ENCODE measurements at regions not wholly inside any gene's neighbourhood (a gene's known extent, or its start where the extent isn't known, plus 50 kb on each side); places are given as distances from the start of the nearest gene placed in this dataset.

DNA sequence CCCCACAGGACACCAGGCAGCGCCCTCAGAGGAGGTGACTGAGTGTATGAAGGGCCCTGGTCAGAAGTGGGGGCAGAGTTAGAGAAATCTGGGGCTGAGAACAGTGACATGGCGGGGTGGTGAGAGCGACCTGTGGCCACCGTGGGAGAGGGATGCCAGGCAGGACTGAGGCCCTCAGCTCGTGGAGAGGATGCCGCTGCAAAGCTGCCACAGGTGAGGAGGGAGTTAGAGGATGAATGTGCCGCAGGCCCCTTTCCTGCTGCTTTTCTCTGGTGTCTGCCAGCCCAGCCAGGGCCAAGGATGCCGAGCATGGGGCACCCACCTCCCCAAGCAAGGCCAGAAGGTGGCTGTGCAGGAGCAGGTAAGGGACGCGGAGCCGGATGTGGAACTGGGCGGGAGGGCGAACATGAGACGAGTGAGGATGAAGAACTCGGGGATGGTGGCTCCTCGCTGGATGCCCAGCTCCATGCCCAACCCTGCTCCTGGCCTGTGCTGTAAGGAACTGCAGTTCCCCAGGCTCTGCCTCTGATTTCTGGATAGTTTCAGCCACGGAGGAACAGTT lies 269.2 kb upstream of the HDAC4 start:
- no peaks in the 10 kb centered on the region for H3K27me3 ChIP-seq (ENCODE audit: control insufficient read depth, insufficient read depth, low read length)
- DNase-seq (ENCODE audit: low read depth in 4 of 6, low spot score in 6 of 6): no peak
- H3K4me1 ChIP-seq (ENCODE audit: control insufficient read depth, insufficient read depth, low read length): peaks cover 11% of the 10 kb centered on the region
- no peaks in the 10 kb centered on the region for H3K36me3 ChIP-seq (ENCODE audit: control insufficient read depth, insufficient read depth, low read length)
- H3K27ac ChIP-seq (ENCODE audit: low read depth, low read length): no peak overlapping the region
- H3K9me3 ChIP-seq (ENCODE audit: control insufficient read depth, insufficient read depth, low read length): no peaks in the 10 kb centered on the region
- WGBS (ENCODE audit: insufficient coverage): 98% methylated on average over 16 of the region's 17 CpGs
- H3K4me3 ChIP-seq (ENCODE audit: low read depth, low read length): no peak overlapping the region

- DNase-seq (ENCODE audit: low read depth in 4 of 6, low spot score in 6 of 6): no peak
- 75% methylated on average over 8 of the region's 9 CpGs for WGBS (ENCODE audit: insufficient coverage)
- H3K27me3 ChIP-seq (ENCODE audit: control insufficient read depth, insufficient read depth, low read length): no peaks in the 10 kb centered on the region
- no peaks in the 10 kb centered on the region for H3K9me3 ChIP-seq (ENCODE audit: control insufficient read depth, insufficient read depth, low read length)
- no peak overlapping the region for H3K27ac ChIP-seq (ENCODE audit: low read depth, low read length)
- no peak overlapping the region for H3K4me3 ChIP-seq (ENCODE audit: low read depth, low read length)
- H3K4me1 ChIP-seq (ENCODE audit: control insufficient read depth, insufficient read depth, low read length): peaks cover 11% of the 10 kb centered on the region
- no peaks in the 10 kb centered on the region for H3K36me3 ChIP-seq (ENCODE audit: control insufficient read depth, insufficient read depth, low read length)
These were observed 268.5 kb upstream of the HDAC4 start for GRCh38 chr2:239669181-239669898.

DNA sequence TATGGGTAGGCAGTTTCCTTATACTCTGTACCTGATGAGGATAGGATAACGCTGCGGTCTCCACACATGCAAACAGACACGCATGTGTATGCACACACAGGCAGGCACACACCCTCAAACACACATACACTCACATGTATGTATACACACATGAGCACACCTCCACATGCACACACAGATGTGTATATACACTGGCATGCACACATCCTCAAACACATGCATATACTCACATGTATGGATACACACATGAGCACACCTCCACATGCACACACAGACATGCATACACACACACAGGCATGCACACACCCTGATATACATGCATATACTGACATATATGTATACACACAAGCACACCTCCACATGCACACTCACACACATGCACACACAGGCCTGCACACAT lies 267.8 kb upstream of the HDAC4 start:
- H3K4me3 ChIP-seq (ENCODE audit: low read depth, low read length): no peak overlapping the region
- H3K4me1 ChIP-seq (ENCODE audit: control insufficient read depth, insufficient read depth, low read length): peaks cover 11% of the 10 kb centered on the region
- no CpG with 5 or more reads among the region's 3 CpGs for WGBS (ENCODE audit: insufficient coverage)
- H3K9me3 ChIP-seq (ENCODE audit: control insufficient read depth, insufficient read depth, low read length): no peaks in the 10 kb centered on the region
- no peak for DNase-seq (ENCODE audit: low read depth in 4 of 6, low spot score in 6 of 6)
- H3K36me3 ChIP-seq (ENCODE audit: control insufficient read depth, insufficient read depth, low read length): no peaks in the 10 kb centered on the region
- no peak overlapping the region for H3K27ac ChIP-seq (ENCODE audit: low read depth, low read length)
- H3K27me3 ChIP-seq (ENCODE audit: control insufficient read depth, insufficient read depth, low read length): no peaks in the 10 kb centered on the region

- Histone ChIP-seq H3K27ac (ENCODE audit: low read depth, low read length) (no peak overlapping the region), H3K4me3 (ENCODE audit: low read depth, low read length) (no peak overlapping the region), H3K9me3 (ENCODE audit: control insufficient read depth, insufficient read depth, low read length) (no peaks in the 10 kb centered on the region), H3K4me1 (ENCODE audit: control insufficient read depth, insufficient read depth, low read length) (peaks cover 11% of the 10 kb centered on the region), H3K27me3 (ENCODE audit: control insufficient read depth, insufficient read depth, low read length) (no peaks in the 10 kb centered on the region), H3K36me3 (ENCODE audit: control insufficient read depth, insufficient read depth, low read length) (no peaks in the 10 kb centered on the region)
- 67% methylated on average over 4 of the region's 8 CpGs for WGBS (ENCODE audit: insufficient coverage)
- DNase-seq (ENCODE audit: low read depth in 4 of 6, low spot score in 6 of 6): no peak
These were observed 267.2 kb upstream of the HDAC4 start for GRCh38 chr2:239668042-239668441.

GRCh38 chr2:239667431-239667985 lies 266.7 kb upstream of the HDAC4 start:
- no peaks in the 10 kb centered on the region for H3K9me3 ChIP-seq (ENCODE audit: control insufficient read depth, insufficient read depth, low read length)
- H3K27me3 ChIP-seq (ENCODE audit: control insufficient read depth, insufficient read depth, low read length): no peaks in the 10 kb centered on the region
- no peaks in the 10 kb centered on the region for H3K36me3 ChIP-seq (ENCODE audit: control insufficient read depth, insufficient read depth, low read length)
- H3K27ac ChIP-seq (ENCODE audit: low read depth, low read length): no peak overlapping the region
- no peak for DNase-seq (ENCODE audit: low read depth in 4 of 6, low spot score in 6 of 6)
- H3K4me1 ChIP-seq (ENCODE audit: control insufficient read depth, insufficient read depth, low read length): peaks cover 11% of the 10 kb centered on the region
- no peak overlapping the region for H3K4me3 ChIP-seq (ENCODE audit: low read depth, low read length)
- 81% methylated on average over 7 of the region's 10 CpGs for WGBS (ENCODE audit: insufficient coverage)

- H3K27me3 ChIP-seq (ENCODE audit: control insufficient read depth, insufficient read depth, low read length): no peaks in the 10 kb centered on the region
- no peak for DNase-seq (ENCODE audit: low read depth in 4 of 6, low spot score in 6 of 6)
- H3K4me3 ChIP-seq (ENCODE audit: low read depth, low read length): no peak overlapping the region
- H3K9me3 ChIP-seq (ENCODE audit: control insufficient read depth, insufficient read depth, low read length): no peaks in the 10 kb centered on the region
- 80% methylated on average over 5 of the region's 11 CpGs for WGBS (ENCODE audit: insufficient coverage)
- H3K4me1 ChIP-seq (ENCODE audit: control insufficient read depth, insufficient read depth, low read length): peaks cover 13% of the 10 kb centered on the region
- H3K36me3 ChIP-seq (ENCODE audit: control insufficient read depth, insufficient read depth, low read length): no peaks in the 10 kb centered on the region
- H3K27ac ChIP-seq (ENCODE audit: low read depth, low read length): no peak overlapping the region
These were observed 266.1 kb upstream of the HDAC4 start for GRCh38 chr2:239666855-239667376.

GRCh38 chr2:239666053-239666854 lies 265.4 kb upstream of the HDAC4 start:
- H3K27ac ChIP-seq (ENCODE audit: low read depth, low read length): no peak overlapping the region
- no peaks in the 10 kb centered on the region for H3K27me3 ChIP-seq (ENCODE audit: control insufficient read depth, insufficient read depth, low read length)
- no peak for DNase-seq (ENCODE audit: low read depth in 4 of 6, low spot score in 6 of 6)
- peaks cover 17% of the 10 kb centered on the region for H3K4me1 ChIP-seq (ENCODE audit: control insufficient read depth, insufficient read depth, low read length)
- no peaks in the 10 kb centered on the region for H3K9me3 ChIP-seq (ENCODE audit: control insufficient read depth, insufficient read depth, low read length)
- 97% methylated on average over 15 of the region's 18 CpGs for WGBS (ENCODE audit: insufficient coverage)
- H3K4me3 ChIP-seq (ENCODE audit: low read depth, low read length): no peak overlapping the region
- H3K36me3 ChIP-seq (ENCODE audit: control insufficient read depth, insufficient read depth, low read length): no peaks in the 10 kb centered on the region

- H3K27ac ChIP-seq (ENCODE audit: low read depth, low read length): no peak overlapping the region
- no peaks in the 10 kb centered on the region for H3K9me3 ChIP-seq (ENCODE audit: control insufficient read depth, insufficient read depth, low read length)
- H3K27me3 ChIP-seq (ENCODE audit: control insufficient read depth, insufficient read depth, low read length): no peaks in the 10 kb centered on the region
- WGBS (ENCODE audit: insufficient coverage): 90% methylated on average over 3 of the region's 5 CpGs
- H3K4me1 ChIP-seq (ENCODE audit: control insufficient read depth, insufficient read depth, low read length): peaks cover 17% of the 10 kb centered on the region
- no peaks in the 10 kb centered on the region for H3K36me3 ChIP-seq (ENCODE audit: control insufficient read depth, insufficient read depth, low read length)
- DNase-seq (ENCODE audit: low read depth in 4 of 6, low spot score in 6 of 6): no peak
- no peak overlapping the region for H3K4me3 ChIP-seq (ENCODE audit: low read depth, low read length)
These were observed 263.5 kb upstream of the HDAC4 start for GRCh38 chr2:239664216-239664810.

- Histone ChIP-seq H3K27ac (ENCODE audit: low read depth, low read length) (no peak overlapping the region), H3K9me3 (ENCODE audit: control insufficient read depth, insufficient read depth, low read length) (no peaks in the 10 kb centered on the region), H3K36me3 (ENCODE audit: control insufficient read depth, insufficient read depth, low read length) (no peaks in the 10 kb centered on the region), H3K4me1 (ENCODE audit: control insufficient read depth, insufficient read depth, low read length) (peaks cover 17% of the 10 kb centered on the region), H3K27me3 (ENCODE audit: control insufficient read depth, insufficient read depth, low read length) (no peaks in the 10 kb centered on the region), H3K4me3 (ENCODE audit: low read depth, low read length) (no peak overlapping the region)
- no peak for DNase-seq (ENCODE audit: low read depth in 4 of 6, low spot score in 6 of 6)
- WGBS (ENCODE audit: insufficient coverage): 90% methylated on average over 4 of the region's 9 CpGs
These were observed 262.6 kb upstream of the HDAC4 start for GRCh38 chr2:239663364-239663924.

All from spinal cord (tissue), 9 donors.